ENCODE measurements at regions not wholly inside any gene's neighbourhood (a gene's known extent, or its start where the extent isn't known, plus 50 kb on each side); places are given as distances from the start of the nearest gene placed in this dataset.

- Histone ChIP-seq H3K9me3 (replicated peaks) (no peaks in the 10 kb centered on the region), H3K27me3 (ENCODE audit: low read depth) (no peaks in the 10 kb centered on the region), H3K27ac (replicated peaks) (no peak overlapping the region), H3K36me3 (no peaks in the 10 kb centered on the region), H3K4me3 (no peak overlapping the region), H3K4me1 (no peaks in the 10 kb centered on the region)
- DNase-seq, result no peak
- intact Hi-C loops (cut with micrococcal nuclease), result no loop called here
- no peak for TF ChIP-seq CTCF (IDR thresholded peaks at IDR 0.05; ENCODE audit: borderline replicate concordance)
Observed at GRCh38 chr17:70345061-70345460, 175.7 kb downstream of the KCNJ2 start.

- Histone ChIP-seq H3K36me3 (no peaks in the 10 kb centered on the region), H3K4me3 (no peak overlapping the region), H3K27ac (replicated peaks) (no peak overlapping the region), H3K4me1 (no peaks in the 10 kb centered on the region), H3K9me3 (replicated peaks) (no peaks in the 10 kb centered on the region), H3K27me3 (ENCODE audit: low read depth) (no peaks in the 10 kb centered on the region)
- TF ChIP-seq CTCF (IDR thresholded peaks at IDR 0.05; ENCODE audit: borderline replicate concordance), result no peak
- DNase-seq, result no peak
- intact Hi-C loops (cut with micrococcal nuclease), result no loop called here
Observed at GRCh38 chr17:70352834-70353233, 183.5 kb downstream of the KCNJ2 start.

- intact Hi-C loops (cut with micrococcal nuclease), result no loop called here
- no peak overlapping the region for H3K27ac ChIP-seq (replicated peaks)
- no peaks in the 10 kb centered on the region for H3K9me3 ChIP-seq (replicated peaks)
- no peak overlapping the region for H3K4me3 ChIP-seq
- H3K36me3 ChIP-seq, result no peaks in the 10 kb centered on the region
- DNase-seq, result no peak
- no peak for TF ChIP-seq CTCF (IDR thresholded peaks at IDR 0.05; ENCODE audit: borderline replicate concordance)
- no peaks in the 10 kb centered on the region for H3K4me1 ChIP-seq
- no peaks in the 10 kb centered on the region for H3K27me3 ChIP-seq (ENCODE audit: low read depth)
Observed at GRCh38 chr17:70353408-70354092, 184.2 kb downstream of the KCNJ2 start.

GRCh38 chr17:70355185-70355584, 185.9 kb downstream of the KCNJ2 start:
- intact Hi-C loops (cut with micrococcal nuclease), result no loop called here
- H3K4me1 ChIP-seq, result no peaks in the 10 kb centered on the region
- H3K36me3 ChIP-seq, result no peaks in the 10 kb centered on the region
- no peak for TF ChIP-seq CTCF (IDR thresholded peaks at IDR 0.05; ENCODE audit: borderline replicate concordance)
- H3K9me3 ChIP-seq (replicated peaks), result no peaks in the 10 kb centered on the region
- no peaks in the 10 kb centered on the region for H3K27me3 ChIP-seq (ENCODE audit: low read depth)
- no peak overlapping the region for H3K4me3 ChIP-seq
- DNase-seq, result no peak
- no peak overlapping the region for H3K27ac ChIP-seq (replicated peaks)

GRCh38 chr17:70357190-70357589, 187.9 kb downstream of the KCNJ2 start:
- no peak overlapping the region for H3K4me3 ChIP-seq
- H3K4me1 ChIP-seq, result no peaks in the 10 kb centered on the region
- intact Hi-C loops (cut with micrococcal nuclease), result no loop called here
- H3K27ac ChIP-seq (replicated peaks), result no peak overlapping the region
- DNase-seq, result no peak
- H3K36me3 ChIP-seq, result no peaks in the 10 kb centered on the region
- no peak for TF ChIP-seq CTCF (IDR thresholded peaks at IDR 0.05; ENCODE audit: borderline replicate concordance)
- no peaks in the 10 kb centered on the region for H3K27me3 ChIP-seq (ENCODE audit: low read depth)
- H3K9me3 ChIP-seq (replicated peaks), result no peaks in the 10 kb centered on the region
